Ishikawa (cell line): ENCODE measurements at regions not wholly inside any gene's neighbourhood (a gene's known extent, or its start where the extent isn't known, plus 50 kb on each side); places are given as distances from the start of the nearest gene placed in this dataset.

Experiments
- CEBPB ChIP-seq: IDR thresholded peaks from 2 replicates; pipeline ENCODE4 v1.6.1; 2012
- CREB1 ChIP-seq: IDR thresholded peaks from 2 replicates; pipeline ENCODE4 v1.6.1; 2012; ENCODE audit warnings: low read depth
- EGR1 ChIP-seq: IDR thresholded peaks from 2 replicates; pipeline ENCODE4 v1.6.1; 2012
- EP300 ChIP-seq: IDR thresholded peaks from 2 replicates; pipeline ENCODE4 v1.6.1; 2012; ENCODE audit warnings: borderline replicate concordance
- FOXM1 ChIP-seq: IDR thresholded peaks from 2 replicates; pipeline ENCODE4 v1.6.1; 2012; ENCODE audit warnings: low read depth, borderline replicate concordance
- NFIC ChIP-seq: IDR thresholded peaks from 2 replicates; pipeline ENCODE4 v1.6.1; 2012
- RAD21 ChIP-seq: IDR thresholded peaks from 2 replicates; pipeline ENCODE4 v1.6.1; 2012; ENCODE audit warnings: low read depth
- TAF1 ChIP-seq: IDR thresholded peaks from 2 replicates; pipeline ENCODE4 v1.6.1; 2012; ENCODE audit warnings: low read depth, mild to moderate bottlenecking
- TCF12 ChIP-seq: IDR thresholded peaks from 2 replicates; pipeline ENCODE4 v1.6.1; 2012; ENCODE audit warnings: low read depth
- TEAD4 ChIP-seq: IDR thresholded peaks from 2 replicates; pipeline ENCODE4 v1.6.1; 2012
- YY1 ChIP-seq: IDR thresholded peaks from 2 replicates; pipeline ENCODE4 v1.6.1; 2012; ENCODE audit warnings: low read depth
- ZBTB7A ChIP-seq: IDR thresholded peaks from 2 replicates; pipeline ENCODE4 v1.6.1; 2012; ENCODE audit warnings: low read depth
- TF ChIP-seq, protein P1 (sequence below): IDR thresholded peaks from 2 replicates; pipeline ENCODE4 v1.6.1; 2012; ENCODE audit warnings: low read depth, mild to moderate bottlenecking
- TF ChIP-seq, protein P2 (sequence below): IDR thresholded peaks from 2 replicates; pipeline ENCODE4 v1.6.1; 2012
- TF ChIP-seq, protein P3 (sequence below): IDR thresholded peaks from 2 replicates; pipeline ENCODE4 v1.6.1; 2012

DNA sequence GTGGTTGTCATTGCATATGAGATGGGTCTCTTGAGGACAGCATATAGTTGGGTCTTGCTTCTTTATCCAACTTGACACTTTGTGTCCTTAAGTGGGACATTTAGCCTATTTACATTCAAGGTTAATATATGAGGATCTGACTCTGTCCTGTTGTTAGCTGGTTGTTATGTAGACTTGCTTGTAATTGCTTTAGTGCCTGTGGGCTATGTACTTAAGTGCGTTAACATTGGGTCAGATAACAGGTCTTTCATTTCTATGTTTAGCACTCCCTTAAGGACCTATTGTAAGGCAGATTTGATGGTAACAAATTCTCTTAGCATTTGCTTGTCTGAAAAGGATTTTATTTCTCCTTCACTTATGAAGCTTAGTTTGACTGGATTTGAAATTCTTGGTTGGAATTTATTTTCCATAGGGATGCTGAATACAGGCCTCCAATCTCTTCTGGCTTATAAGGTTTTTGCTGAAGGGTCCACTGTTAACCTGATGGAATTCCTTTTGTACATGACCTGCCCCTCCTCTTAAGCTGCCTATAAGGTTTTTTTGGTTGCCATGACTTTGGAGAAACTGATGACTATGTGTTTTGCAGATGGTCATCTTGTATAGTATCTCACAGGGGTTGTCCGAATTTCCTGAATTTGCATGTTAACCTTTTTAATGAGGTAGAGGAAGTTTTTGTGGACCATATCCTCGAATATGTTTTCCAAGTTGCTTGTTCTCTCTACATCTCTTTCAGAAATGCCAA is 162.0 kb downstream of the NKX6-1 start:
- no peak for TF ChIP-seq EP300
- no peak for TF ChIP-seq CREB1
- no peak for TF ChIP-seq TCF12
- no peak for TF ChIP-seq CEBPB
- TF ChIP-seq, protein P1, sequence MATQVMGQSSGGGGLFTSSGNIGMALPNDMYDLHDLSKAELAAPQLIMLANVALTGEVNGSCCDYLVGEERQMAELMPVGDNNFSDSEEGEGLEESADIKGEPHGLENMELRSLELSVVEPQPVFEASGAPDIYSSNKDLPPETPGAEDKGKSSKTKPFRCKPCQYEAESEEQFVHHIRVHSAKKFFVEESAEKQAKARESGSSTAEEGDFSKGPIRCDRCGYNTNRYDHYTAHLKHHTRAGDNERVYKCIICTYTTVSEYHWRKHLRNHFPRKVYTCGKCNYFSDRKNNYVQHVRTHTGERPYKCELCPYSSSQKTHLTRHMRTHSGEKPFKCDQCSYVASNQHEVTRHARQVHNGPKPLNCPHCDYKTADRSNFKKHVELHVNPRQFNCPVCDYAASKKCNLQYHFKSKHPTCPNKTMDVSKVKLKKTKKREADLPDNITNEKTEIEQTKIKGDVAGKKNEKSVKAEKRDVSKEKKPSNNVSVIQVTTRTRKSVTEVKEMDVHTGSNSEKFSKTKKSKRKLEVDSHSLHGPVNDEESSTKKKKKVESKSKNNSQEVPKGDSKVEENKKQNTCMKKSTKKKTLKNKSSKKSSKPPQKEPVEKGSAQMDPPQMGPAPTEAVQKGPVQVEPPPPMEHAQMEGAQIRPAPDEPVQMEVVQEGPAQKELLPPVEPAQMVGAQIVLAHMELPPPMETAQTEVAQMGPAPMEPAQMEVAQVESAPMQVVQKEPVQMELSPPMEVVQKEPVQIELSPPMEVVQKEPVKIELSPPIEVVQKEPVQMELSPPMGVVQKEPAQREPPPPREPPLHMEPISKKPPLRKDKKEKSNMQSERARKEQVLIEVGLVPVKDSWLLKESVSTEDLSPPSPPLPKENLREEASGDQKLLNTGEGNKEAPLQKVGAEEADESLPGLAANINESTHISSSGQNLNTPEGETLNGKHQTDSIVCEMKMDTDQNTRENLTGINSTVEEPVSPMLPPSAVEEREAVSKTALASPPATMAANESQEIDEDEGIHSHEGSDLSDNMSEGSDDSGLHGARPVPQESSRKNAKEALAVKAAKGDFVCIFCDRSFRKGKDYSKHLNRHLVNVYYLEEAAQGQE, result no peak
- TF ChIP-seq ZBTB7A, result no peak
- TF ChIP-seq, protein P2, sequence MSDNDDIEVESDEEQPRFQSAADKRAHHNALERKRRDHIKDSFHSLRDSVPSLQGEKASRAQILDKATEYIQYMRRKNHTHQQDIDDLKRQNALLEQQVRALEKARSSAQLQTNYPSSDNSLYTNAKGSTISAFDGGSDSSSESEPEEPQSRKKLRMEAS, result no peak
- TF ChIP-seq, protein P3, sequence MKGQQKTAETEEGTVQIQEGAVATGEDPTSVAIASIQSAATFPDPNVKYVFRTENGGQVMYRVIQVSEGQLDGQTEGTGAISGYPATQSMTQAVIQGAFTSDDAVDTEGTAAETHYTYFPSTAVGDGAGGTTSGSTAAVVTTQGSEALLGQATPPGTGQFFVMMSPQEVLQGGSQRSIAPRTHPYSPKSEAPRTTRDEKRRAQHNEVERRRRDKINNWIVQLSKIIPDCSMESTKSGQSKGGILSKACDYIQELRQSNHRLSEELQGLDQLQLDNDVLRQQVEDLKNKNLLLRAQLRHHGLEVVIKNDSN, result no peak
- TF ChIP-seq TEAD4, result no peak
- no peak for TF ChIP-seq RAD21
- no peak for TF ChIP-seq EGR1
- no peak for TF ChIP-seq TAF1
- no peak for TF ChIP-seq NFIC
- TF ChIP-seq YY1, result no peak
- no peak for TF ChIP-seq FOXM1

DNA sequence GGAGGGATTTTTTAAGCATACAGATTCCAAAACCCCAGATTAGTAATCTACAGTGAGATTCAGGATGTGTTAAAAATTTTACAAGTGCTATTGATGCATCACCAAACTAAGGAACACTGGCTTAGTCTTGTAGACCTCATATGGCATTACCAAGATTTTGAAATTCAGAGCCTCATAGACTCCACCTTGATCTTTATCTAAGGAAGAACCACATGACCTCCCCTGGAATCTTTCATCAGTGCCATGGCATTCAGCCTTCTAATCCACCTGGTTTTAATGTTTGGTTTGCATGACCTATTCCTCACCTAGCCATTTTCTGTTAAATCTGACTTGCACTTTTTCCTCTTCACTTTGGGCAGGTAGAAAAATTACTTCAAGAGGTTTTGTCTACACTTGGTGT is 171.6 kb downstream of the NKX6-1 start:
- TF ChIP-seq TEAD4, result no peak
- no peak for TF ChIP-seq ZBTB7A
- no peak for TF ChIP-seq YY1
- no peak for TF ChIP-seq TCF12

DNA sequence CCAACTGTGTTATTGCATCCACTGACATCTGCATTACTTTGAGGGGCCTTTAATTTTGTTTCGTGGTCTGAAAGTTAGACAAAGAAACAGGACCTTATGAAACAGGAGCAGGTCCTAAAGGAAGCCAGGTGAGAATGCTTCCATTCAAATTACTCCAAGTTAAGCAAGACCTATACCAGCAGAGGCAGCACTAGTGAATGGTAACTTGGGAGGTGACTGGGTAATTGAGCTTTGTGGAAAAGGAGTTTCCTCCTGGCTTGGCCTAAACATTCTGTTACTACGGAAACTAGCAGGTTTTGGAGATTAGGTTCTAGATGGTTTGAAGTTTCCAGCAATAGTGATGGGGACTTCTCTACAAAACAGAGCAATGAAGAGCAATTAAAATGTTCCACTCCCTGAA is 173.5 kb downstream of the NKX6-1 start:
- no peak for TF ChIP-seq YY1
- TF ChIP-seq, protein P2, result no peak
- TF ChIP-seq RAD21, result no peak
- TF ChIP-seq NFIC, result no peak
- TF ChIP-seq TAF1, result no peak
- TF ChIP-seq TCF12, result no peak
- no peak for TF ChIP-seq TEAD4
- no peak for TF ChIP-seq EGR1
- no peak for TF ChIP-seq CREB1
- no peak for TF ChIP-seq EP300
- TF ChIP-seq, protein P1, result no peak
- TF ChIP-seq CEBPB, result no peak
- no peak for TF ChIP-seq FOXM1
- no peak for TF ChIP-seq ZBTB7A
- TF ChIP-seq, protein P3, result no peak

DNA sequence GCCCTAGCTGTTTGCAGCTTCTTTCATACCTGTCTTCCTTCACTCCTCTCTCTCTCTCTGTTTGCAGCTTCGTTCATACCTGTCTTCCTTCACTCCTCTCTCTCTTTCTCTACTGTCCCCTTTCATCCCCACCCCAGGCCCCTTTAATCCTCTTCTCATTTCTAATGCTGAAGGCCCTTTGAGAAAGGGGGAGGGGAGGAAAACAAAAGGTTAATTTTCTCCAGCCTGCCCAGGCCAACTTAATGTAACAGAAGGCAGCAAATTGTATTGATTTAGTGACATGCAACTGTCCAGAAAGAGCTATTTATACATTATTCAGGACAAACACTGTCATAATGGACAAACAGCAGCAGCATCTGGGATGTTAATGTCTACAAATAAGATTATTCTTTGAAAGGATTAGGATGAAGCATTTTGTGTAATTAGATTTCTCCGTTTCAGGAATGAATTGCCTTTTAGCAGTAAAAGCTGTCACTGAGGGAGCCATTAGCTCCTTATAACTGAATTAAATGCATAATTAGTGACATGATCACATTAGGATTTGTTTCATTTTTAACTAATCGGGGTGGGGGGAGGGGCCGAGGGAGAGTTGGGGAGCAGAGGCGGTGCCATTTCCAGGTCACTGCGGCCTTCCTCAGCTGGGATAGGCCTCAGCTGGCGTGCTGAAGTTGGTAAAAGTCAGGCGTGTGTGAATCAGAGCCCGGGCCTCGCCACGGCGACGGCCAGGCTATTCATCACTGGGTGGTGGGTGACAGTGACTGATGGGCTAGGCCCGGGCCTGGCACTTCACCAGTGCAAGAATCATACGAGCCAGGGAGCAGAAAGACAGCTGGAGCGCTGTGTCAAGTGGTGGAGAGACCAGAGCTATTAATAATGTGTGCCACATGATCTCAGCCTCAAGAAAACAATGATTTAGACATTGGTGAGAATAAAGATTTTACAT is 174.5 kb downstream of the NKX6-1 start:
- TF ChIP-seq, protein P3, result no peak

DNA sequence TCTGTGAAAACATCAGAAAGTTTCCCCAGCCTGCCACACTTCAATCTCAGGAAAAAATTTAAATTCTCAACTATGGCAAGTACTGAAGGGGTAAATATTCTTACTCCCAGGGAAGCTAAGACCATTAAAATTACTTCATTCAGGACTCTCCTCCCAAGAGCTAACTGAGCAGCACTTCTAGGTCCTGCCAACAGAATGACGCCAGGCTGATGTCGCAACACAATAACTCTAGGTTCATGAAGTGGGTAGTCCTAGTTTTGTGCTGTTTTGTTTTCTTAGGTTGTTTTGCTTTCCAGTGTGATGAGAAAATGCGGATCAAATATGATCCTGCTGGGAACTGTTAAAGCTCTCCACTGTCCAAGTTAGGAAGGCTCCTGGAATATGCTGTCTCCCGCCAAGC is 180.0 kb downstream of the NKX6-1 start:
- TF ChIP-seq CEBPB (peak; percentile 78), EP300 (no peak)
- TF ChIP-seq, protein P2, result no peak
